ENCODE measurements at regions not wholly inside any gene's neighbourhood (a gene's known extent, or its start where the extent isn't known, plus 50 kb on each side); places are given as distances from the start of the nearest gene placed in this dataset.

DNA sequence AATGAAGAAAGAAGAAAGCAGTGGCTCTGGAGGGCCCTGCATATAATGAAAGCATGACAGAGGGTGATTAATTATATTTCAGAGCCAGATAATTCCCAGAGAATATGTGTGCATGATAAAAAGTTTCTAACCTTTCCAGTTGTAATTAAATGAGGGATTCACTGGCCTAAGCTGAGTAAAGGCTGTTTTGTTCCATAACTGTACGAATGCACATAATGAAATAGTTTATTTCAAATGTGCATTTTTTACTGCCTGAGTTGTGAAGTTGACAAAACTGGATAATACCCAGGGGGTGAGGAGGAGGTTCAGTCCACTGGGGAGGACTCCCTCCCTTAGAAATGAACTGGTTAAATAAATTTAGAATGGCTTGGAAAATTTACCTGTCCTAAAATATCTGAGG is 616.4 kb downstream of the TAFA4 start:
- TF ChIP-seq POLR2A (IDR thresholded peaks at IDR 0.05) = no peak
- TF ChIP-seq POLR2AphosphoS5 (IDR thresholded peaks at IDR 0.05) = no peak
- TF ChIP-seq, protein P1, sequence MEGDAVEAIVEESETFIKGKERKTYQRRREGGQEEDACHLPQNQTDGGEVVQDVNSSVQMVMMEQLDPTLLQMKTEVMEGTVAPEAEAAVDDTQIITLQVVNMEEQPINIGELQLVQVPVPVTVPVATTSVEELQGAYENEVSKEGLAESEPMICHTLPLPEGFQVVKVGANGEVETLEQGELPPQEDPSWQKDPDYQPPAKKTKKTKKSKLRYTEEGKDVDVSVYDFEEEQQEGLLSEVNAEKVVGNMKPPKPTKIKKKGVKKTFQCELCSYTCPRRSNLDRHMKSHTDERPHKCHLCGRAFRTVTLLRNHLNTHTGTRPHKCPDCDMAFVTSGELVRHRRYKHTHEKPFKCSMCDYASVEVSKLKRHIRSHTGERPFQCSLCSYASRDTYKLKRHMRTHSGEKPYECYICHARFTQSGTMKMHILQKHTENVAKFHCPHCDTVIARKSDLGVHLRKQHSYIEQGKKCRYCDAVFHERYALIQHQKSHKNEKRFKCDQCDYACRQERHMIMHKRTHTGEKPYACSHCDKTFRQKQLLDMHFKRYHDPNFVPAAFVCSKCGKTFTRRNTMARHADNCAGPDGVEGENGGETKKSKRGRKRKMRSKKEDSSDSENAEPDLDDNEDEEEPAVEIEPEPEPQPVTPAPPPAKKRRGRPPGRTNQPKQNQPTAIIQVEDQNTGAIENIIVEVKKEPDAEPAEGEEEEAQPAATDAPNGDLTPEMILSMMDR (IDR thresholded peaks at IDR 0.05) = no peak
- TF ChIP-seq EP300 (IDR thresholded peaks at IDR 0.05) = no peak
- no peak for DNase-seq
- no peaks in the 10 kb centered on the region for H3K36me3 ChIP-seq
- H3K9me3 ChIP-seq = peaks cover 0 to 11% (median 5%) of the 10 kb centered on the region in 4 donors
- no peaks in the 10 kb centered on the region for H3K4me1 ChIP-seq
- no peak overlapping the region for H3K4me3 ChIP-seq
- no peaks in the 10 kb centered on the region for H3K27me3 ChIP-seq
- H3K27ac ChIP-seq = no peak overlapping the region
- intact Hi-C loops (cut with DNase I; ENCODE audit: low total_unique reads) = no loop called here
- 52 to 83% (median 74%) methylated on average over 1 of the region's 1 CpG for WGBS, 5 donors

GRCh38 chr3:68315546-68315945 is 616.8 kb downstream of the TAFA4 start:
- Histone ChIP-seq H3K4me1 (no peaks in the 10 kb centered on the region), H3K4me3 (no peak overlapping the region), H3K27ac (no peak overlapping the region), H3K36me3 (no peaks in the 10 kb centered on the region), H3K9me3 (peaks cover 0 to 11% (median 5%) of the 10 kb centered on the region in 4 donors), H3K27me3 (no peaks in the 10 kb centered on the region)
- DNase-seq = no peak
- intact Hi-C loops (cut with DNase I; ENCODE audit: low total_unique reads) = no loop called here
- TF ChIP-seq EP300 (IDR thresholded peaks at IDR 0.05) (no peak), POLR2AphosphoS5 (IDR thresholded peaks at IDR 0.05) (no peak), POLR2A (IDR thresholded peaks at IDR 0.05) (no peak)
- TF ChIP-seq, protein P1 (IDR thresholded peaks at IDR 0.05) = no peak
- WGBS, 5 donors = 63 to 77% (median 67%) methylated on average over 1 of the region's 1 CpG

DNA sequence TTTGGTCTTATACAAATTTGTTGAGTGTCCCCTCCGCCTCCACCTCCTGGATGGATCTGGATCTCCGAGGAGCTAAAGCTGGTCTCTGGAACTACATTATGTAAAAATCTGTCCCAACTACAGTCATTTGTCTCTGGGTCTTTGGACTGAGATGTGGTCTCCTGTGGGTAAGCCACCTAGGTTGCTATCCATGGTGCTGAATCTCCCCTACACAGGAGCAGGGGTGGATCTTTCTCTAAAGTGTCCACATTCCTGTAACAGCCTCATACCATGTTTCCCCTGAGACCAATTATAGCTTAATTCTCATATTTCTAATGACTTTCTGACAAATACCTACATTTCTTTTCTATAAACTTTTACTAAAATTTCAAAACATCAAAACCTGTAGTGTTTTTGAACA is 625.8 kb downstream of the TAFA4 start:
- Histone ChIP-seq H3K9me3 (peaks cover 0 to 3% (median 0%) of the 10 kb centered on the region in 4 donors), H3K27me3 (no peaks in the 10 kb centered on the region), H3K36me3 (no peaks in the 10 kb centered on the region), H3K27ac (no peak overlapping the region), H3K4me1 (no peaks in the 10 kb centered on the region), H3K4me3 (no peak overlapping the region)
- DNase-seq = peak in 1 of 2 donors; percentile 67
- no peak for TF ChIP-seq POLR2A (IDR thresholded peaks at IDR 0.05)
- TF ChIP-seq EP300 (IDR thresholded peaks at IDR 0.05) = no peak
- no peak for TF ChIP-seq POLR2AphosphoS5 (IDR thresholded peaks at IDR 0.05)
- TF ChIP-seq, protein P1 (IDR thresholded peaks at IDR 0.05) = no peak
- 75 to 87% (median 82%) methylated on average over 2 of the region's 2 CpGs for WGBS, 5 donors
- intact Hi-C loops (cut with DNase I; ENCODE audit: low total_unique reads) = no loop called here

- intact Hi-C loops (cut with DNase I; ENCODE audit: low total_unique reads) = no loop called here
- Histone ChIP-seq H3K36me3 (no peaks in the 10 kb centered on the region), H3K4me1 (no peaks in the 10 kb centered on the region), H3K27ac (no peak overlapping the region), H3K27me3 (no peaks in the 10 kb centered on the region), H3K9me3 (peaks cover 0 to 6% (median 0%) of the 10 kb centered on the region in 4 donors), H3K4me3 (no peak overlapping the region)
- no peak for DNase-seq
- TF ChIP-seq EP300 (IDR thresholded peaks at IDR 0.05) (no peak), POLR2AphosphoS5 (IDR thresholded peaks at IDR 0.05) (no peak), POLR2A (IDR thresholded peaks at IDR 0.05) (no peak)
- TF ChIP-seq, protein P1 (IDR thresholded peaks at IDR 0.05) = no peak
- WGBS, 5 donors = 65 to 91% (median 88%) methylated on average over 1 of the region's 1 CpG
These were observed 636.9 kb downstream of the TAFA4 start for GRCh38 chr3:68295457-68295856.
